SK-N-SH (cell line): ENCODE measurements at regions not wholly inside any gene's neighbourhood (a gene's known extent, or its start where the extent isn't known, plus 50 kb on each side); places are given as distances from the start of the nearest gene placed in this dataset.

Experiments used
- CTCF ChIA-PET: fragments of 300-600, 350-600 bp; formaldehyde crosslinking; extraction: SDS; loops from one replicate; lab custom pipeline; 2021; lab: Yijun Ruan, JAX
- POLR2A ChIA-PET: fragments of 350-600 bp; sonication (Branson Sonifier 250); formaldehyde crosslinking; extraction: SDS; loops from one replicate; lab custom pipeline; 2020; ENCODE audit warnings: antibody characterized with exemption, inconsistent platforms; lab: Yijun Ruan, JAX
- DNase-seq: peaks from one replicate; pipeline ENCODE4 v3.0.0; 2012
- H2AFZ ChIP-seq: fragments of 200-600 bp; sonication (generic); 2 replicates; pipeline ENCODE4 v1.8.1; 2016; ENCODE audit warnings: antibody characterized with exemption, mild to moderate bottlenecking, low read depth
- H3F3A ChIP-seq: fragments of 200-600 bp; sonication (generic); replicated peaks from 2 replicates; pipeline ENCODE3; 2016; ENCODE audit warnings: antibody characterized with exemption, mild to moderate bottlenecking; ENCODE audit not compliant: insufficient read depth
- H3K27ac ChIP-seq, 2 experiments: fragments of 200-500 bp in 1 of 2; fragments of 200-600 bp in 1 of 2; sonication (Bioruptor generic) in 1 of 2; sonication (generic), shearing (Covaris generic) in 1 of 2; 2 replicates each; pipeline versions ENCODE4 v1.5.1 to v1.6.1; 2014 to 2016; ENCODE audit warnings: low read depth in 2 of 2, inconsistent platforms in 1 of 2, low read length in 1 of 2, mild to moderate bottlenecking in 1 of 2, mixed read lengths in 1 of 2
- H3K27me3 ChIP-seq: fragments of 200-600 bp; sonication (generic), shearing (Covaris generic); 2 replicates; pipeline ENCODE4 v1.6.1; 2016; ENCODE audit warnings: mixed run types; ENCODE audit not compliant: insufficient read depth
- H3K36me3 ChIP-seq, 2 experiments: fragments of 200-500 bp in 1 of 2; fragments of 200-600 bp in 1 of 2; sonication (Bioruptor generic) in 1 of 2; sonication (generic) in 1 of 2; replicated peaks in 1 of 2; 2 replicates each; pipeline versions ENCODE3 to v1.5.1; 2014 to 2016; ENCODE audit warnings: low read length in 1 of 2, mild to moderate bottlenecking in 1 of 2; ENCODE audit not compliant: insufficient read depth in 2 of 2, control insufficient read depth in 1 of 2
- H3K4me1 ChIP-seq, 2 experiments: fragments of 200-500 bp in 1 of 2; fragments of 200-600 bp in 1 of 2; sonication (Bioruptor generic) in 1 of 2; sonication (generic), shearing (Covaris generic) in 1 of 2; 2 replicates each; pipeline versions ENCODE4 v1.5.1 to v1.6.1; 2014 to 2016; ENCODE audit warnings: low read depth in 1 of 2, low read length in 1 of 2, mixed run types in 1 of 2; ENCODE audit not compliant: insufficient read depth in 2 of 2, control insufficient read depth in 1 of 2
- H3K4me2 ChIP-seq: fragments of 200-600 bp; sonication (generic), shearing (Covaris generic); 2 replicates; pipeline ENCODE4 v1.6.1; 2017; ENCODE audit warnings: mixed run types
- H3K4me3 ChIP-seq, 2 experiments: fragments of 200-500 bp in 1 of 2; fragments of 200-600 bp in 1 of 2; sonication (Bioruptor generic) in 1 of 2; sonication (generic), shearing (Covaris generic) in 1 of 2; 2 replicates each; pipeline versions ENCODE4 v1.5.1 to v1.8.1; 2014 to 2016; ENCODE audit warnings: low read depth in 2 of 2, inconsistent platforms in 1 of 2, low read length in 1 of 2, mild to moderate bottlenecking in 1 of 2, mixed read lengths in 1 of 2, moderate library complexity in 1 of 2
- H3K79me2 ChIP-seq: fragments of 200-600 bp; sonication (generic); 2 replicates; pipeline ENCODE4 v1.8.1; 2017; ENCODE audit warnings: mild to moderate bottlenecking; ENCODE audit not compliant: insufficient read depth
- H3K9ac ChIP-seq: fragments of 200-600 bp; sonication (generic); 2 replicates; pipeline ENCODE4 v1.6.1; 2017; ENCODE audit warnings: mixed run types
- H3K9me2 ChIP-seq: fragments of 200-600 bp; sonication (generic); 2 replicates; pipeline ENCODE4 v1.6.1; 2017; ENCODE audit warnings: mixed run types
- H3K9me3 ChIP-seq: fragments of 200-600 bp; sonication (generic); 2 replicates; pipeline ENCODE4 v1.6.1; 2017; ENCODE audit warnings: mixed run types, mild to moderate bottlenecking, moderate library complexity
- H4K20me1 ChIP-seq: fragments of 200-600 bp; sonication (generic); 2 replicates; pipeline ENCODE4 v1.6.1; 2017; ENCODE audit warnings: mild to moderate bottlenecking, mixed run types; ENCODE audit not compliant: insufficient read depth
- CHD2 ChIP-seq: fragments of 150-350 bp; IDR thresholded peaks from 2 replicates; pipeline ENCODE4 v1.6.1; 2018; ENCODE audit warnings: low read length; ENCODE audit not compliant: partially characterized antibody
- CTCF ChIP-seq: fragments of 200-600 bp; sonication (generic); IDR thresholded peaks from 2 replicates; pipeline ENCODE4 v1.6.1; 2017; ENCODE audit warnings: antibody characterized with exemption, mild to moderate bottlenecking, moderate library complexity
- EZH2phosphoT487 ChIP-seq: fragments of 200-600 bp; sonication (generic); IDR thresholded peaks from 2 replicates; pipeline ENCODE4 v1.6.1; 2017; ENCODE audit warnings: low read depth, mixed run types, mild to moderate bottlenecking, antibody characterized with exemption, moderate library complexity, borderline replicate concordance
- FOXJ3 ChIP-seq: sonication (generic); formaldehyde crosslinking; IDR thresholded peaks from 2 replicates; pipeline ENCODE4 v1.5.1; 2020; ENCODE audit warnings: mild to moderate bottlenecking, missing genetic modification reagents
- GABPA ChIP-seq: IDR thresholded peaks from 2 replicates; pipeline ENCODE4 v1.4.0; 2012; ENCODE audit warnings: low read depth, mild to moderate bottlenecking
- JUND ChIP-seq: IDR thresholded peaks from 2 replicates; pipeline ENCODE4 v1.4.0; 2012
- MEF2A ChIP-seq: IDR thresholded peaks from 2 replicates; pipeline ENCODE4 v1.4.0; 2012; ENCODE audit warnings: low read depth, borderline replicate concordance
- MXI1 ChIP-seq: IDR thresholded peaks from 2 replicates; pipeline ENCODE4 v1.6.1; 2012; ENCODE audit warnings: mild to moderate bottlenecking, low read depth, low read length, improper control_type of control experiment
- PBX3 ChIP-seq: IDR thresholded peaks from 2 replicates; pipeline ENCODE4; 2012
- RCOR1 ChIP-seq: fragments of 150-350 bp; IDR thresholded peaks from 2 replicates; pipeline ENCODE4 v1.6.1; 2017; ENCODE audit warnings: antibody characterized with exemption, low read length
- RFX5 ChIP-seq: IDR thresholded peaks from 2 replicates; pipeline ENCODE4 v1.6.1; 2012; ENCODE audit warnings: mild to moderate bottlenecking, improper control_type of control experiment, low read length
- TAF1 ChIP-seq: IDR thresholded peaks from 2 replicates; pipeline ENCODE4 v1.6.1; 2012; ENCODE audit warnings: low read depth, mild to moderate bottlenecking, low read length, moderate library complexity, borderline replicate concordance
- TEAD4 ChIP-seq: IDR thresholded peaks from 2 replicates; pipeline ENCODE4 v1.4.0; 2012; ENCODE audit warnings: mild to moderate bottlenecking, borderline replicate concordance; ENCODE audit not compliant: insufficient read depth
- WGBS: methylation state at CpG from one replicate; pipeline ENCODE4 v1.1.6; 2017; ENCODE audit warnings: low lambda C conversion rate; 5-methylcytosine and 5-hydroxymethylcytosine counted together
- TF ChIP-seq, protein P1 (sequence below): IDR thresholded peaks from 2 replicates; pipeline ENCODE4 v1.6.1; 2012; ENCODE audit warnings: mild to moderate bottlenecking, low read depth, low read length, moderate library complexity
- TF ChIP-seq, protein P2 (sequence below): fragments of 150-350 bp; IDR thresholded peaks from 2 replicates; pipeline ENCODE4 v1.6.1; 2017; ENCODE audit warnings: antibody characterized with exemption, low read length, low read depth, borderline replicate concordance
- TF ChIP-seq, protein P3 (sequence below): IDR thresholded peaks from 2 replicates; pipeline ENCODE4 v1.4.0; 2012; ENCODE audit warnings: low read depth, borderline replicate concordance

- Histone ChIP-seq H3K4me3 (no peak overlapping the region), H3K27ac (no peak overlapping the region), H3K36me3 (no peaks in the 10 kb centered on the region), H2AFZ (no peak overlapping the region), H3K9me2 (no peaks in the 10 kb centered on the region), H3K79me2 (no peaks in the 10 kb centered on the region), H3K4me1 (no peaks in the 10 kb centered on the region), H3K9ac (no peak overlapping the region), H3K4me2 (no peak overlapping the region), H3K27me3 (no peaks in the 10 kb centered on the region), H4K20me1 (no peaks in the 10 kb centered on the region), H3K9me3 (no peaks in the 10 kb centered on the region), H3F3A (no peaks in the 10 kb centered on the region)
- TF ChIP-seq FOXJ3 (no peak), MEF2A (no peak), TAF1 (no peak), EZH2phosphoT487 (no peak), RCOR1 (no peak), PBX3 (no peak)
- TF ChIP-seq, protein P1, sequence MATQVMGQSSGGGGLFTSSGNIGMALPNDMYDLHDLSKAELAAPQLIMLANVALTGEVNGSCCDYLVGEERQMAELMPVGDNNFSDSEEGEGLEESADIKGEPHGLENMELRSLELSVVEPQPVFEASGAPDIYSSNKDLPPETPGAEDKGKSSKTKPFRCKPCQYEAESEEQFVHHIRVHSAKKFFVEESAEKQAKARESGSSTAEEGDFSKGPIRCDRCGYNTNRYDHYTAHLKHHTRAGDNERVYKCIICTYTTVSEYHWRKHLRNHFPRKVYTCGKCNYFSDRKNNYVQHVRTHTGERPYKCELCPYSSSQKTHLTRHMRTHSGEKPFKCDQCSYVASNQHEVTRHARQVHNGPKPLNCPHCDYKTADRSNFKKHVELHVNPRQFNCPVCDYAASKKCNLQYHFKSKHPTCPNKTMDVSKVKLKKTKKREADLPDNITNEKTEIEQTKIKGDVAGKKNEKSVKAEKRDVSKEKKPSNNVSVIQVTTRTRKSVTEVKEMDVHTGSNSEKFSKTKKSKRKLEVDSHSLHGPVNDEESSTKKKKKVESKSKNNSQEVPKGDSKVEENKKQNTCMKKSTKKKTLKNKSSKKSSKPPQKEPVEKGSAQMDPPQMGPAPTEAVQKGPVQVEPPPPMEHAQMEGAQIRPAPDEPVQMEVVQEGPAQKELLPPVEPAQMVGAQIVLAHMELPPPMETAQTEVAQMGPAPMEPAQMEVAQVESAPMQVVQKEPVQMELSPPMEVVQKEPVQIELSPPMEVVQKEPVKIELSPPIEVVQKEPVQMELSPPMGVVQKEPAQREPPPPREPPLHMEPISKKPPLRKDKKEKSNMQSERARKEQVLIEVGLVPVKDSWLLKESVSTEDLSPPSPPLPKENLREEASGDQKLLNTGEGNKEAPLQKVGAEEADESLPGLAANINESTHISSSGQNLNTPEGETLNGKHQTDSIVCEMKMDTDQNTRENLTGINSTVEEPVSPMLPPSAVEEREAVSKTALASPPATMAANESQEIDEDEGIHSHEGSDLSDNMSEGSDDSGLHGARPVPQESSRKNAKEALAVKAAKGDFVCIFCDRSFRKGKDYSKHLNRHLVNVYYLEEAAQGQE, result no peak
- POLR2A ChIA-PET, result no interaction called here
- no peak for DNase-seq
- CTCF ChIA-PET, result no interaction called here
- 29% methylated on average over 2 of the region's 2 CpGs for WGBS
Observed at GRCh38 chr4:34371676-34372075, 1872.6 kb downstream of the ARAP2 start.

DNA sequence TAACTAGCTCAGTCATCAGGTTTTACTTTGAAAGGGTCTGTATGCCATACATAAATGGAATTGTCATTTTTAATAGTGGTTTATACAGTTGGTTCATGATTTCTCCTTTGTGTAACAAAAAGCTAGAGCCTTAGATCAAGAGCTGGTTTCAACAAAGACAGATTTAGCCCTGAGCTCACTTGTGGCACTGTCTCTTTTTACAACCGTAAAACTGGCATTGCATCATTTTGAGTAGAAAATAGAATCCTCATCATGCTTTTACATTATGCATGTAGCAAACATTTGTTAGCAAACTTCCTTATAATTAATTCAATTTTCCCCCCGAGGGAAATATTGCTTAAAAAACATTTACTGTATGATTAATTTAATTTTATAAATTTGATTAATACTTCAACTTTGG is 1871.5 kb downstream of the ARAP2 start:
- H3K9me2 ChIP-seq, result no peaks in the 10 kb centered on the region
- no peak for DNase-seq
- no peak overlapping the region for H3K4me3 ChIP-seq
- POLR2A ChIA-PET, result no interaction called here
- no peaks in the 10 kb centered on the region for H3K4me1 ChIP-seq
- TF ChIP-seq JUND, result no peak
- no peak for TF ChIP-seq CHD2
- TF ChIP-seq FOXJ3, result no peak
- no peak for TF ChIP-seq RFX5
- no peak for TF ChIP-seq GABPA
- TF ChIP-seq, protein P2, sequence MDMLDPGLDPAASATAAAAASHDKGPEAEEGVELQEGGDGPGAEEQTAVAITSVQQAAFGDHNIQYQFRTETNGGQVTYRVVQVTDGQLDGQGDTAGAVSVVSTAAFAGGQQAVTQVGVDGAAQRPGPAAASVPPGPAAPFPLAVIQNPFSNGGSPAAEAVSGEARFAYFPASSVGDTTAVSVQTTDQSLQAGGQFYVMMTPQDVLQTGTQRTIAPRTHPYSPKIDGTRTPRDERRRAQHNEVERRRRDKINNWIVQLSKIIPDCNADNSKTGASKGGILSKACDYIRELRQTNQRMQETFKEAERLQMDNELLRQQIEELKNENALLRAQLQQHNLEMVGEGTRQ, result no peak
- TF ChIP-seq CTCF, result no peak
- no peak for TF ChIP-seq TEAD4
- TF ChIP-seq, protein P3, sequence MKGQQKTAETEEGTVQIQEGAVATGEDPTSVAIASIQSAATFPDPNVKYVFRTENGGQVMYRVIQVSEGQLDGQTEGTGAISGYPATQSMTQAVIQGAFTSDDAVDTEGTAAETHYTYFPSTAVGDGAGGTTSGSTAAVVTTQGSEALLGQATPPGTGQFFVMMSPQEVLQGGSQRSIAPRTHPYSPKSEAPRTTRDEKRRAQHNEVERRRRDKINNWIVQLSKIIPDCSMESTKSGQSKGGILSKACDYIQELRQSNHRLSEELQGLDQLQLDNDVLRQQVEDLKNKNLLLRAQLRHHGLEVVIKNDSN, result no peak
- TF ChIP-seq MXI1, result no peak
- TF ChIP-seq PBX3, result no peak
- no peaks in the 10 kb centered on the region for H3K79me2 ChIP-seq
- CTCF ChIA-PET, result no interaction called here
- no peak overlapping the region for H3K27ac ChIP-seq
- H3K36me3 ChIP-seq, result no peaks in the 10 kb centered on the region
- no peak overlapping the region for H3K4me2 ChIP-seq
- H3K9ac ChIP-seq, result no peak overlapping the region
- no peaks in the 10 kb centered on the region for H3K27me3 ChIP-seq
- H2AFZ ChIP-seq, result no peak overlapping the region
- H3K9me3 ChIP-seq, result no peaks in the 10 kb centered on the region
- WGBS, result 39% methylated on average over 2 of the region's 2 CpGs
- no peaks in the 10 kb centered on the region for H4K20me1 ChIP-seq
- H3F3A ChIP-seq, result no peaks in the 10 kb centered on the region
